H1 (cell line): ENCODE measurements at regions not wholly inside any gene's neighbourhood (a gene's known extent, or its start where the extent isn't known, plus 50 kb on each side); places are given as distances from the start of the nearest gene placed in this dataset.
A peak's percentile ranks its signal among the peaks of the same experiment; 100 is the strongest.

ENCODE experiments used
- CTCF ChIA-PET: fragments of 300-600 bp; sonication (Branson Sonifier 250); formaldehyde crosslinking; loops from one replicate; lab custom pipeline; 2021; ENCODE audit not compliant: partially characterized antibody; lab: Charles Lee
- POLR2A ChIA-PET: fragments of 300-600 bp; sonication (Branson Sonifier 250); formaldehyde crosslinking; loops from one replicate; lab custom pipeline; 2021; ENCODE audit warnings: inconsistent platforms; ENCODE audit not compliant: partially characterized antibody; lab: Charles Lee
- DNase-seq, 2 experiments: peaks; one replicate each; pipeline versions ENCODE4 v3.0.0 to v3.0.0-alpha.2; 2010 to 2022; ENCODE audit warnings: low spot score in 2 of 2, low read depth in 1 of 2, mixed read lengths in 1 of 2
- FAIRE-seq: peaks from 2 replicates; lab custom pipeline; 2011; peaks lifted over from hg19 to GRCh38; lab: Jason Lieb, UNC
- H2AFZ ChIP-seq: 2 replicates; pipeline ENCODE4 v1.8.1; 2012; ENCODE audit warnings: low read length, inconsistent platforms
- H2AK5ac ChIP-seq: 2 replicates; pipeline ENCODE4 v1.6.1; 2013; ENCODE audit warnings: low read depth, low read length
- H2BK120ac ChIP-seq: replicated peaks from 2 replicates; pipeline ENCODE3; 2013; ENCODE audit warnings: low read depth, low read length, inconsistent platforms
- H2BK12ac ChIP-seq: 2 replicates; pipeline ENCODE4 v1.6.1; 2013; ENCODE audit warnings: low read depth, low read length
- H2BK15ac ChIP-seq: 2 replicates; pipeline ENCODE4 v1.6.1; 2013; ENCODE audit warnings: low read length
- H2BK20ac ChIP-seq: 2 replicates; pipeline ENCODE4 v1.6.1; 2013; ENCODE audit warnings: low read length
- H2BK5ac ChIP-seq: 2 replicates; pipeline ENCODE4 v1.6.1; 2013; ENCODE audit warnings: low read depth, low read length
- H3K14ac ChIP-seq: 2 replicates; pipeline ENCODE4 v1.6.1; 2013; ENCODE audit warnings: inconsistent platforms; ENCODE audit not compliant: insufficient read length
- H3K18ac ChIP-seq: 2 replicates; pipeline ENCODE4 v1.6.1; 2013; ENCODE audit warnings: low read length; ENCODE audit errors: extremely low read depth
- H3K23ac ChIP-seq: 2 replicates; pipeline ENCODE4 v1.6.1; 2013; ENCODE audit warnings: inconsistent platforms; ENCODE audit not compliant: insufficient read length
- H3K23me2 ChIP-seq: 2 replicates; pipeline ENCODE4 v1.6.1; 2013; ENCODE audit warnings: low read depth, low read length
- H3K27ac ChIP-seq: 2 replicates; pipeline ENCODE4 v1.6.1; 2011; ENCODE audit warnings: low read depth, low read length, inconsistent platforms
- H3K27me3 ChIP-seq, 4 experiments: replicated peaks in 1 of 4; 1 replicate in 1 of 4; 2 replicates in 3 of 4; pipeline versions ENCODE4 v1.6.1 to v1.8.1; 2011 to 2013; ENCODE audit warnings: low read length in 3 of 4, mild to moderate bottlenecking in 3 of 4, inconsistent platforms in 2 of 4, mixed read lengths in 2 of 4, moderate library complexity in 1 of 4; ENCODE audit not compliant: control insufficient read depth in 3 of 4, insufficient read depth in 3 of 4; ENCODE audit errors: extremely low read depth in 1 of 4
- H3K36me3 ChIP-seq, 4 experiments: 2 replicates each; pipeline versions ENCODE4 v1.6.1 to v1.8.1; 2011 to 2013; ENCODE audit warnings: mild to moderate bottlenecking in 4 of 4, low read length in 3 of 4, moderate library complexity in 2 of 4, control low read depth in 1 of 4, inconsistent platforms in 1 of 4; ENCODE audit not compliant: insufficient read depth in 4 of 4, control insufficient read depth in 2 of 4
- H3K4ac ChIP-seq: replicated peaks from 2 replicates; pipeline ENCODE3; 2013; ENCODE audit warnings: low read length, low read depth, mixed read lengths, inconsistent platforms; ENCODE audit not compliant: insufficient read length
- H3K4me1 ChIP-seq, 4 experiments: replicated peaks in 1 of 4; 1 replicate in 1 of 4; 2 replicates in 3 of 4; pipeline versions ENCODE4 v1.6.1 to v1.8.1; 2011 to 2013; ENCODE audit warnings: low read length in 3 of 4, inconsistent platforms in 2 of 4, mixed read lengths in 1 of 4; ENCODE audit not compliant: insufficient read depth in 4 of 4, control insufficient read depth in 3 of 4
- H3K4me2 ChIP-seq, 2 experiments: 2 replicates each; pipeline versions ENCODE4 v1.6.1 to v1.8.1; 2011 to 2013; ENCODE audit warnings: low read depth in 2 of 2, low read length in 2 of 2, control low read depth in 1 of 2, inconsistent platforms in 1 of 2, mild to moderate bottlenecking in 1 of 2; ENCODE audit not compliant: insufficient read depth in 1 of 2
- H3K4me3 ChIP-seq, 4 experiments: fragments of 200-600, 300-600 bp in 1 of 4; sonication (generic), shearing (Covaris generic), sonication (Bioruptor Twin) in 1 of 4; 2 replicates each; pipeline versions ENCODE4 v1.5.1 to v1.8.1; 2011 to 2016; ENCODE audit warnings: low read length in 4 of 4, low read depth in 3 of 4, control low read depth in 2 of 4, inconsistent platforms in 2 of 4, mild to moderate bottlenecking in 2 of 4, mixed read lengths in 1 of 4, moderate library complexity in 1 of 4; ENCODE audit not compliant: insufficient read depth in 2 of 4; ENCODE audit errors: extremely low read depth in 1 of 4
- H3K56ac ChIP-seq: replicated peaks from 2 replicates; pipeline ENCODE3; 2013; ENCODE audit warnings: low read depth, mild to moderate bottlenecking, mixed read lengths, low read length, inconsistent platforms; ENCODE audit not compliant: insufficient read length
- H3K79me1 ChIP-seq: 2 replicates; pipeline ENCODE4 v1.6.1; 2013; ENCODE audit warnings: low read depth, low read length, control low read depth
- H3K79me2 ChIP-seq, 2 experiments: 2 replicates each; pipeline versions ENCODE4 v1.6.1 to v1.8.1; 2012 to 2013; ENCODE audit warnings: low read length in 2 of 2, mild to moderate bottlenecking in 2 of 2, inconsistent platforms in 1 of 2; ENCODE audit not compliant: insufficient read depth in 2 of 2, control insufficient read depth in 1 of 2
- H3K9ac ChIP-seq, 4 experiments: replicated peaks in 1 of 4; 1 replicate in 1 of 4; 2 replicates in 3 of 4; pipeline versions ENCODE4 v1.6.1 to v1.8.1; 2011 to 2013; ENCODE audit warnings: low read depth in 3 of 4, low read length in 3 of 4, control low read depth in 2 of 4, mild to moderate bottlenecking in 2 of 4, moderate library complexity in 2 of 4, inconsistent platforms in 1 of 4; ENCODE audit errors: extremely low read depth in 1 of 4
- H3K9me3 ChIP-seq, 2 experiments: 2 replicates each; pipeline versions ENCODE4 v1.6.1 to v1.8.1; 2012 to 2013; ENCODE audit warnings: mild to moderate bottlenecking in 2 of 2, moderate library complexity in 2 of 2, control low read depth in 1 of 2, inconsistent platforms in 1 of 2, low read depth in 1 of 2, low read length in 1 of 2, mixed read lengths in 1 of 2; ENCODE audit not compliant: insufficient read depth in 2 of 2
- H4K20me1 ChIP-seq, 2 experiments: replicated peaks in 1 of 2; 2 replicates each; pipeline versions ENCODE3 to v1.8.1; 2011 to 2013; ENCODE audit warnings: inconsistent platforms in 2 of 2, low read length in 2 of 2, mild to moderate bottlenecking in 1 of 2; ENCODE audit not compliant: insufficient read depth in 2 of 2, control insufficient read depth in 1 of 2
- H4K5ac ChIP-seq: 2 replicates; pipeline ENCODE4 v1.6.1; 2013; ENCODE audit warnings: low read length, low read depth, mixed read lengths, inconsistent platforms; ENCODE audit not compliant: insufficient read length
- H4K8ac ChIP-seq: 2 replicates; pipeline ENCODE4 v1.8.0; 2013; ENCODE audit warnings: mild to moderate bottlenecking, moderate library complexity, low read length, inconsistent platforms; ENCODE audit not compliant: insufficient read depth; ENCODE audit errors: extremely low read depth
- H4K91ac ChIP-seq: replicated peaks from 2 replicates; pipeline ENCODE3; 2013; ENCODE audit warnings: low read length, mixed read lengths, inconsistent platforms; ENCODE audit not compliant: insufficient read length
- RFX5 ChIP-seq: IDR thresholded peaks from 2 replicates; pipeline ENCODE4 v1.6.1; 2011; ENCODE audit warnings: low read depth, low read length, improper control_type of control experiment, borderline replicate concordance
- SUZ12 ChIP-seq: fragments of 200-600 bp; sonication (generic); IDR thresholded peaks from 2 replicates; pipeline ENCODE4 v1.6.1; 2012; ENCODE audit warnings: mild to moderate bottlenecking, inconsistent platforms, low read length, moderate library complexity, mixed read lengths
- WGBS, 2 experiments: shearing (Covaris generic) in 1 of 2; methylation state at CpG; one replicate each; pipeline versions ENCODE4 v1.1.6 to v1.1.7; 2013 to 2015; ENCODE audit warnings: low lambda C conversion rate in 2 of 2, mixed read lengths in 2 of 2, inconsistent platforms in 1 of 2, low coverage in 1 of 2, missing lambda C conversion rate in 1 of 2; ENCODE audit not compliant: insufficient replicate concordance in 2 of 2, insufficient coverage in 1 of 2, insufficient read length in 1 of 2; ENCODE audit errors: extremely low coverage in 1 of 2, missing lambda C conversion rate in 1 of 2; 5-methylcytosine and 5-hydroxymethylcytosine counted together

- H2AFZ ChIP-seq: no peak overlapping the region
- no peaks in the 10 kb centered on the region for H4K20me1 ChIP-seq
- H2BK12ac ChIP-seq: no peak overlapping the region
- peak overlapping the region in 1 of 2 experiments; percentile 71; a peak in 2 of 4 replicates for H3K4me2 ChIP-seq
- CTCF ChIA-PET: interaction anchor here (1.0 kb wide), 1 partner anchor 10 kb away, joined by 3 read pairs; no protein-coding TSS in a partner anchor
- H2BK15ac ChIP-seq: no peak overlapping the region
- peak overlapping the region; percentile 52; the same call in 1 of the 2 replicates for H3K27ac ChIP-seq
- H3K18ac ChIP-seq: no peak overlapping the region; the same call in 1 of the 2 replicates
- H3K79me1 ChIP-seq: no peaks in the 10 kb centered on the region
- peaks cover 3% of the 10 kb centered on the region; the same call in 1 of the 2 replicates for H3K23me2 ChIP-seq
- no peak overlapping the region for H3K14ac ChIP-seq
- H2BK20ac ChIP-seq: no peak overlapping the region
- H3K79me2 ChIP-seq: peaks cover 0 to 22% of the 10 kb centered on the region in 2 experiments; a peak in 3 of 4 replicates
- H3K23ac ChIP-seq: no peak overlapping the region
- peak overlapping the region; percentile 3; the same call in 1 of the 2 replicates for H2BK5ac ChIP-seq
- peak overlapping the region; percentile 85 for H4K5ac ChIP-seq
- WGBS, 2 experiments: 55% methylated on average over 2 of the region's 2 CpGs; no CpG with 5 or more reads in 1 of the 2 experiments
- peak overlapping the region; percentile 63 for H4K91ac ChIP-seq
- TF ChIP-seq RFX5 (no peak), SUZ12 (no peak)
- H3K9me3 ChIP-seq: no peaks in the 10 kb centered on the region
- no peak overlapping the region for H3K4ac ChIP-seq
- no peak for DNase-seq
- H3K27me3 ChIP-seq: no peaks in the 10 kb centered on the region
- peak overlapping the region; percentile 93 for H2BK120ac ChIP-seq
- no peak overlapping the region for H2AK5ac ChIP-seq
- H3K4me1 ChIP-seq: peaks cover 0 to 15% (median 5%) of the 10 kb centered on the region in 4 experiments; a peak in 4 of 7 replicates
- H3K4me3 ChIP-seq: peak overlapping the region in 1 of 4 experiments; percentile 76; a peak in 1 of 8 replicates
- peak; percentile 19 for FAIRE-seq
- POLR2A ChIA-PET: interaction anchor here (2.0 to 2.5 kb wide), 2 partner anchors 8 to 10 kb away, joined by 8 to 12 read pairs; no protein-coding TSS in a partner anchor
- no peak overlapping the region for H3K56ac ChIP-seq
- peaks cover 0 to 23% (median 5%) of the 10 kb centered on the region in 4 experiments; a peak in 2 of 8 replicates for H3K36me3 ChIP-seq
- H3K9ac ChIP-seq: no peak overlapping the region; a peak in 1 of 7 replicates
- H4K8ac ChIP-seq: no peak overlapping the region
Observed at GRCh38 chr12:59329462-59329861, 266.4 kb upstream of the SLC16A7 start.
